ENCODE measurements at regions not wholly inside any gene's neighbourhood (a gene's known extent, or its start where the extent isn't known, plus 50 kb on each side); places are given as distances from the start of the nearest gene placed in this dataset.
"Not testable (repeated sequence)": the region's sequence is repeated elsewhere in the genome, so short reads cannot be mapped to it uniquely, and the experiment has no call there.

DNA sequence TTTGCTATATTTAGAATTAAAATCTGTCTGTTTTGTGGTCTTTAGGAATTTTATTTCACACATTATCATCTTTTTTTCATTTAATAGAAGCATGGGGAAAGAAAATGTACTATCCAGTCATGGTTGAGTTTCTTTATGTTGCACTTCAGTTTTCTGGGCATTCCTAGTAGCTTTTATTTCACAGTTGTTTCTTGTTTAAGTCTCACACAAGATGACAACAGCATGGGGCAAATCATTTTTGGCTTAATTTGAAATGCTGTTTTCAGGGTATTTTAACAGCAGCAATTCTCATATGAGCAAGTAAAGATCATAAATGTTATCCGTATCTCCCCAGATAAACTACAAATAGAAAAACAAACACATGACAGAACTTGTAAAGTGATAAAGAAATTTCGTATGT is 1600.2 kb downstream of the PCDH9 start:
- in situ Hi-C loops (cut with HindIII; ENCODE audit: low pct_unique_long_range_greater_than_20kb, low sequenced_read_pairs): no loop called here
- DNase-seq (ENCODE audit: low read depth, low spot score): no peak

DNA sequence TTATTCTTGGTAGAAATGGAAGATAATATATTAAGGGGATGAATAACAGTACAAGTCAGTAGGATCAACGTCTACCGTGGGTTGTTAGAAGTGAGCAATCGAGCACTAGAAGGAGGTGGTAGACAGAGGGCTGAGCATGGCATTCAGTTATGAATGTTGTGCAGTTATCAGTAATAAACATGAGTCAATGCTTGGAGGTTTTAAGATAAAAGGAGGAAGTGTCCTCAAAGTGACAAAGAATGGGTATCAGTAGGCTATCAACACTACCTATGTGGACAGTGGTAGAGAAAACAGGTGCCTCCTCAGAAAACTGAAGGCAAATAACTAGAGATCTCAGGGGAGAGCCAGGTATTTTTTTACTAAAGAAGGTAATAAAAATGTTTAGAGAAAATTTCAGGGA is 1607.0 kb downstream of the PCDH9 start:
- DNase-seq (ENCODE audit: low read depth, low spot score): no peak
- in situ Hi-C loops (cut with HindIII; ENCODE audit: low pct_unique_long_range_greater_than_20kb, low sequenced_read_pairs): no loop called here

DNA sequence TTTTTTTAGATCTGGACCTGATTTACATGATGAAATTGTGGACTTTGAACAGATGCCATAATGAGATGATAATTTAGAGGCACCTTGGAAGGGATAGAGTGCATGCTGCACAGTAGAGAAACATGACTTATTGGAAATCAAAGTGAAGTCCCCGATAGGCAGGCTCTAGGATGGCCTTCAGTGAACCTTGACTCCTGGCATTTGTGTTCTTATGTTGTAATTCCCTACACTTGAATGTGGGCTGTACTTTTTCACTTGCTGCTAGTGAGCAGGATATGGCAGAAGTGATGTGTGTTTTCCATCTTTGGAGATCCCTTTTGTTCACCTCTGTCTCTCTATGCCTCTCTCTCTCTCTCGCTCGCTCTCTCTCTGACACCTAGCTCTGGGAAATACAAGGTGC is 1614.6 kb downstream of the PCDH9 start:
- DNase-seq (ENCODE audit: low read depth, low spot score): no peak
- in situ Hi-C loops (cut with HindIII; ENCODE audit: low pct_unique_long_range_greater_than_20kb, low sequenced_read_pairs): no loop called here

DNA sequence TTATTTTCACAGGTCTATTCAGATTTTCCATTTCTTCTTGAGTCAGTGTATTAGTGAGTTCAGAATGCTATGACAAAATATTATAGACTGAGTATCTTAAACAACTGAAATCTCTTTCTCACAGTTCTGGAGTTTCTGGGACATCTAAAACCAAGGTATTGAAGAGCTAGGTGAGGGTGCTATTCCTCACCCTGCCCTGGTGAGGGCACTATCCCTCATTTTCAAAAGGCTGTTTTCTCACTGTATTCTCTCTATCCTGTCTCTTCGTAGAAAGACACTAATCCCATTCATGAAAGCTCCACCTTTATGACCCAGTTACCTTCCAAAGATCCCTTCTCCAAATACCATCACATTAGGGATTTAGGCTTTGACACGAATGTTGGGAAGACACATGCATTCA is 1617.1 kb downstream of the PCDH9 start:
- in situ Hi-C loops (cut with HindIII; ENCODE audit: low pct_unique_long_range_greater_than_20kb, low sequenced_read_pairs): no loop called here

DNA sequence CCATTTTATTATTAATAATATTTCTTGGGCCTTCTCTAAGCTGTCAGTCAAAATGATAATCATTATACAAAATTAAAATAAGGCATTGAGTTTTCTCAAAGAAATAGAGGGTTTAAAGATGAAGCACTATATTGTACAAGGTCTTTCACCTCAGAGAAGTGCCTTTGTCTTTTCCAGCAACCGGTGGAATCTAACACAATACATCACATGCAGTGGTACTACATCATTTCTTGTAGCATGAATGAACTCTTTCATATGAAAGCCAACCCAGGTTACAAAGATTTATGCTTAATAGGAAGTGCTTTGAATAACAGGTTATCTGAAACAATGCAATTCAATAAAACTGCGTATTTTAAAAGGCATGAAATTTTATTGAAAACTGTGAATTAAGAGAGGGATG is 1620.8 kb downstream of the PCDH9 start:
- DNase-seq (ENCODE audit: low read depth, low spot score): peak; percentile 31
- in situ Hi-C loops (cut with HindIII; ENCODE audit: low pct_unique_long_range_greater_than_20kb, low sequenced_read_pairs): no loop called here

More for the DNA sequence above, 1617.1 kb downstream of the PCDH9 start:
- DNase-seq (ENCODE audit: low read depth, low spot score): peak; percentile 34

DNA sequence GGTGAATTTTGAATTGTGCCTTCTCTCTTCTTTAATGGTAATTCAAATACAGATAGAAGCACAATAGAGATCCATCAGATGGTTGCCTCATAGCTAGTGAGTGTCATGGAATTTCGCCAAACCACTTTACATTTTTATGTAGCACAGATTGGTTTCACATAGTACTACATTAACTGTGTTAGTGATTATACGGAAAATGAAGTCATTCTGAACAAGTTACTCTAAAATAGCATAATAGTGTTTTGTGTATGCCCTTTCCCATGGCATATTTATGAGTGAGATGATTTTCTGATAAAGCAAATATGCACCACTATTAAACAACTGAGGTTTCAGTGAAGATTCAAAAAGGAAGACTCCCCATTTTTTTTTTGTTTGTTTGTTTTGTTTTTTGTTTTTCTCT is 1623.5 kb downstream of the PCDH9 start:
- no peak for DNase-seq (ENCODE audit: low read depth, low spot score)
- in situ Hi-C loops (cut with HindIII; ENCODE audit: low pct_unique_long_range_greater_than_20kb, low sequenced_read_pairs): no loop called here

DNA sequence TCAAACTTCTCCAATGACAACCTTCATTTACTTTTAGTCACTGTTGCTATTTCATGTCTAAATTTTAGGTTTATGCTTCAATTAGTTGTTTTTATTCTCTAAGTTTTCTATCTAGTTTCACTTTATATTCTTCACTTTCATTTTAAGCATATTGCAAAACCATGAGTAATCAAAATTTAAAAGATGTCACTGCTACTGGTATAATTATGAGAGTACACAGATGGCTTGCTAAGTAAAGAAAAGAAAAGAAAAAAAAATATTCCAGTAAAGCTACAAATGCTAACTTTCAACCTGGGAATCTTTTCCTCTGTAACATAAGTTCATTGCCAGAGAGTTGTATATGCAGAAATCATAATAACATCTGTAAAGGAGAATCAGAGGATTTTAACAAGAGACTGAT is 1624.7 kb downstream of the PCDH9 start:
- in situ Hi-C loops (cut with HindIII; ENCODE audit: low pct_unique_long_range_greater_than_20kb, low sequenced_read_pairs): no loop called here
- no peak for DNase-seq (ENCODE audit: low read depth, low spot score)

DNA sequence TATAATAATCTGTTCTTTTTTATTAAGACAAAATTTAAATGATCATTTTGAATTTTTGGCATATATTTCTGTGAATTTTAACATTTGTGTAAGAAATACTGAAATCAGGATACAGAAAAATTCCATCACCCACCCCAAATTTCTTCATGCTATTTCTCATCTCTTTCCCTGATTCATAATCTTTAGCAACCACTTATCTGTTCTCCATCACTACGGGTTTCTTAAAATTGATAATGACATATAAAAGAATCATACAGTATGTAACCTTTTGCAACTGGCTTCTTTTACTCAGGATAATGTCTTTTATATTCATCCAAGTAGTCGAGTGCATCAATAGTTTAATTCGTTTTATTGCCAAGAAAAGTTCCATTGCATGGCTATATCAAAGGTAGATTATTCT is 1627.0 kb downstream of the PCDH9 start:
- no peak for DNase-seq (ENCODE audit: low read depth, low spot score)
- in situ Hi-C loops (cut with HindIII; ENCODE audit: low pct_unique_long_range_greater_than_20kb, low sequenced_read_pairs): no loop called here

DNA sequence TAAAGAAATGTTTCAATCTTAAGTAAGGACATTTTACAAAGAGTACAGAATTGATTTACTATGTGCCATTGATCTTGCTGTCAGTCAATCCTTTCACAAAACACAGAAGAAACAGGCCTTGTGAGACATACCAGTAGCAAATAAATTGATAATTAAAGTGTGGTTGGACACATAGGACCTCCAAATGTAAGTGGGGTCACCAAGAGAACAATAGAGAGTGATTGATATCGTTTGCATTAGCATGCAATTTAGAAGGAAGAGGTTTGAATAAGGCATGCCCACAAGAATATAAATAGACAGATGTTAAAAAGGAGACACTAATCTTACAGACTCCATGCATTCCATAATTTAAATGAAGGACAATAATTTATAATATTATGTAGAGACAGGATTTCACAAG is 1628.3 kb downstream of the PCDH9 start:
- DNase-seq (ENCODE audit: low read depth, low spot score): no peak
- in situ Hi-C loops (cut with HindIII; ENCODE audit: low pct_unique_long_range_greater_than_20kb, low sequenced_read_pairs): no loop called here

DNA sequence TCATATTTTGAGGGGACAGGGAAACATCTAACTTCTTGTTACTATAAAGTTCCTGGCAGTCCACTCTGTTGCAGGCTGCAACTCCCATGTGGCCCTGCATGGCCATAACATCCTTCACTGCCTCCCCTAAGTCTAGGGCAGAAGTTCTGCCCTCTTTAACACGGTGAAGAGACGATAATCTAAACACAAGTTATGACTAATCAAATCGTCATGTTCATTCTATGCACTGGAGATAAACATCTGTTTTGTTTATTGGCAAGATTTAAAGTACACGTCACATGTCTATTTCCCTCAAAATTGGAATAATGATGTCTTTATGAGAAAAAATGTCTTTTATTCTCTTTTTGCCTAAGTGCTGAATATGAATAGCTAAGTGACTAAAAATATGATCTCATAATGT is 1629.4 kb downstream of the PCDH9 start:
- in situ Hi-C loops (cut with HindIII; ENCODE audit: low pct_unique_long_range_greater_than_20kb, low sequenced_read_pairs): no loop called here
- peak; percentile 35 for DNase-seq (ENCODE audit: low read depth, low spot score)

DNA sequence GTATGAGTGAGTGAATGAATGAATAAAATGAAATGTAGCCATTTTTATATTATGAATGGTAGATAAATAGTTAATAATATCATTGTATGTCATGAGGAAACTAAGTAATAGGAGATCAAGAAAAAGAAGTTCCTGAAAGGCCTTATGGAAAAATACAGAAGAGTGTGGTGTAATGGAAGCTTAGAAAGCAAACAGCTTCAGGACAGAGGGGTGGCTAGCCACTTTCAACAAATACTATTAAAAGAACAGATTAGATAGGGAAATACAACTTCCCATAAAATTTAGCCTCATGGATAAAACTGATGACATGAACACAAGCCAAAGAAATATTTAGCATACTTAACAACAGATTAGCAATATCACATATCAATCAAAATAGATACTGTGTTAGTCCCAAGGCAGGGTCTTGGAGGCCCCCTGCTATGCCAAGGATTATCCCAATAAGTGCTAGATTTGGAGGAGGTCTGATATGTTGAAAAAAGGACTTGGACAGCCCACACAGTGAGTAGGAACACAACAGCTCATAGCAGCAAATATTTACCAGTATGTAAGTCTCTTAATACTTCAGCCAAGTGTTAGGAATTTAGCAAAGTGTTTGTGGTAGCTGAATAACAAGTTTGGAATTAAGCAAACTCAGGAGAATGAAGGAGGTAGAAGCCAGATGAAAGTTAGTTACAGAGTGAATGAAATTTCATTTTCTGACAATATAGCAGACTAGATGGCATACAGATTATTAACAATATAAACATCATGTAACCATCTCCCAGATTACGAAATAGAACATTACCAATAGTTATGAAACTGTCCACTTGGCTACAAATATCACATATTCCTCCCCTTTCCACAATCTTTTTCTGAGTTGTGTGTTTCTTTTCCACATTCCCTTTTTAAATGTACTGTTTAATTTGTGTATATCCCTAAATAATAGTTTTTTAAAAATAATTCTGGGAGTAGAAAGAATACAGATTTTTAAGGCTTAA is 1632.0 kb downstream of the PCDH9 start:
- DNase-seq (ENCODE audit: low read depth, low spot score): no peak
- in situ Hi-C loops (cut with HindIII; ENCODE audit: low pct_unique_long_range_greater_than_20kb, low sequenced_read_pairs): no loop called here

DNA sequence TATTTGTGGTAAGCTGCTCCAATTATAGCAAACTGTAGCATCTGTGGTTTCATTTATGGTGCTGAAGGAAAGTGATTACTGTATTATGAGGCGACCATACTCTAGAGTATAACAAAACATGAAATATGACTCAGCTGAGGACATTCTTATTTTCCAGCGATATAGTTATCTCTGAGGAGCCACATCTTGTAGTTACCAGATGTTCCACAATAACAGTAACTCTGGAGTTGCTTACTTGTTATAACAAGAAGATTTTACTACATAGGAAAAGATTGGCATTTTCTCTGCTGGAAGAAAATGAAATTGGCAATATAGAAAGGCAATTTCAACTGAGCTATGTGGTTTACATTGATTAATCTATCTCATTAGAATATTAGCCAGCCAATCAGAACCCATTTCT is 1634.2 kb downstream of the PCDH9 start:
- in situ Hi-C loops (cut with HindIII; ENCODE audit: low pct_unique_long_range_greater_than_20kb, low sequenced_read_pairs): no loop called here
- DNase-seq (ENCODE audit: low read depth, low spot score): no peak

DNA sequence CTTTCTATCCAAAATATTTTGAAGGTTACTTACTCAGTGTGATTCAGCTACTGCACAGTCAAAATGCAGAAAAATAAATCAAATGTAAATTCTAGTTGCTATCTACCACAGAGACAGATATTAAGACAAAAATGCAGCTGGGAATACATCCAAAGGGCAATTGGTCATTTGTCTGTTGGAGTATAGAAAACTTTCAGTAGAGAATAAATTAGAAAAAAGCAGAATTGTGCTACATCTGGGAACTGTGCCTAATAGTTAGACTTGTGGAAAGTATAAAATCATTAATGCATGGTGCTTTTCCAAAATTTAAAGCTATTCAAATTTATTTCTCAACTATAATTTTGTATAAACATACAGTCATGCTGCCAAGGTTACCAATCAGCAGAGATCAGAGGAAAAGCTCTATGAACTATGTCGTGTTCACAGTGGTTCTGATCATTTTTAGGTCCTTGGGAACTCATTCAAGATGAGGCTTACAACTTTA is 1635.8 kb downstream of the PCDH9 start:
- no peak for DNase-seq (ENCODE audit: low read depth, low spot score)
- in situ Hi-C loops (cut with HindIII; ENCODE audit: low pct_unique_long_range_greater_than_20kb, low sequenced_read_pairs): no loop called here

DNA sequence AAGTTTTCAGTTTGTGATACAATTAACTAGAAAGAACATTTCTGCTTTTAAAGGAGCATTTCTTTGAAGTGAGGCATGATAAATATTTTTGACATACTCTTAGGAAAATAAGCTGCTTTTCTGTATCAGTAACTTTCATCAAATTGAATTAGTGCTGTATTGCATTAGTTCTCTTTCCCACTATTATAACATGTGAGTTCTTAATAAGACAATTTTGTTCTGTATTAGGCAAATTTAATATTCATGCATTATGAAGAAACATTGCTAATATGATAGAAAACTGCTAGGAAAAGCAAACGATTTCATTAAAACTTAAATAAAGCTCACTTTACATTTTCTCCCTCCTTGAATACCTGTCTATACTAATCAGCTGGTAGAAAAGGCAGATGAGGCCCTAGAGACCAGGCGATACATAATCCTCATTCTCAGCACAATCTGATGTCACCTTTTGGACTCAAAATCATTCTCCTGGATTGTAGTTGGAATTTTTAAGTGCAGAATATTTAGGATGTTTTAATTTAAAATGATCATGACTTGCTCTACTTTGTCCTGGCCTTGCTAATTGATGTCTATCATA is 1636.8 kb downstream of the PCDH9 start:
- in situ Hi-C loops (cut with HindIII; ENCODE audit: low pct_unique_long_range_greater_than_20kb, low sequenced_read_pairs): no loop called here

DNA sequence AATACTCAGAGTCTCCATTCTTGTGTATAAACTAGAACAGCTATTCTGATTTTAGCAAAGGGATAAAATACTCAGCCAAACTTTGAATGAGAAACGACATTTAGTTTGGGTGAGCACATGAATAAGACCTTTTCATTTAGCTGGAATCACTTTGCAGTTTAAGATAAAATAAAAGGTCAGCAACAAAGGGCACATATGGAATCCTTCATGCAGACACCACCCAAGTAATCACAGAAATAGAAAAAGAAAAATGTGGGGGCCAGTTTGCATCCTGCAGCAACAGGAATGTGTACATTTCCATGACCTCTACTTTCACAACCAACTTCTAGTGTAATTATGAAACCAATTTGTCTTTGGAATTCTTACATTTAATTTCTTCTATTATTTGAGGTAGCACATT is 1637.4 kb downstream of the PCDH9 start:
- peak; percentile 13 for DNase-seq (ENCODE audit: low read depth, low spot score)
- in situ Hi-C loops (cut with HindIII; ENCODE audit: low pct_unique_long_range_greater_than_20kb, low sequenced_read_pairs): no loop called here

More for the DNA sequence above, 1636.8 kb downstream of the PCDH9 start:
- no peak for DNase-seq (ENCODE audit: low read depth, low spot score)

DNA sequence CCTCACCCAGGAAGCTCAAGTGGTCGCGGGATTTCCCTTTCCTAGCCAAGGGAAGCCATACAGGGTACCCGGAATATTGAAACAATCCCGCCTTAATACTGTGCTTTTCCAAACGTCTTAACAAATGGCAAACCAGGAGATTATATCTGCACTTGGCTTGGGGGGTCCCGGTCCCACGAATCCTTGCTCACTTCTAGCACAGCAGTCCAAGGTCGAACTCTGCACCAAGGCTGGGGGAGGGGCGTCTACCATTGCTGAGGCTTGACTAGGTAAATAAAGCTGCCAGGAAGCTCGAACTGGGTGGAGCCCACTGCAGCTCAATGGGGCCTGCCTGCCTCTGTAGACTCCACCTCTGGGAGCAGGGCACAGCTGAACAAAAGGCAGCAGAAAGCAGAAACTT is 1644.8 kb downstream of the PCDH9 start:
- in situ Hi-C loops (cut with HindIII; ENCODE audit: low pct_unique_long_range_greater_than_20kb, low sequenced_read_pairs): no loop called here
- no peak for DNase-seq (ENCODE audit: low read depth, low spot score)

DNA sequence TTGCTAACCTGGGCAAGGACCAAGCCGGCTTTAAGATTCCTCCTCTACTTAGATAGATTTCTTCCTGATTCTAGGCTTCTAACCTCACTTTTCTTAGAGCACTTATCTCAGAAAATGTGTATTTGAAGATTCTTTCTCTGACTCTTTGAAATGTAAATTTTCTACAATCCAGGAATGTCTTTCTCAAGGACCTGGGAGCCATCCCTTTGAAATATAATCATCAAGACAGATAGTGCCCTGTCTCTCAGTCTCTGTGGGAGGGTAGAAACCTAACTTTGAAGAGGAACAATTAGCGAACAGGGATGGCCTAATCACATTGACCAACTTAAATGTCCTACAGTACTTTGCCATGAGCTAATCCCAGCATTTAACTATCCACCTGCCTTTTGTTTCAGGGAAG is 1646.0 kb downstream of the PCDH9 start:
- in situ Hi-C loops (cut with HindIII; ENCODE audit: low pct_unique_long_range_greater_than_20kb, low sequenced_read_pairs): no loop called here
- DNase-seq (ENCODE audit: low read depth, low spot score): no peak

DNA sequence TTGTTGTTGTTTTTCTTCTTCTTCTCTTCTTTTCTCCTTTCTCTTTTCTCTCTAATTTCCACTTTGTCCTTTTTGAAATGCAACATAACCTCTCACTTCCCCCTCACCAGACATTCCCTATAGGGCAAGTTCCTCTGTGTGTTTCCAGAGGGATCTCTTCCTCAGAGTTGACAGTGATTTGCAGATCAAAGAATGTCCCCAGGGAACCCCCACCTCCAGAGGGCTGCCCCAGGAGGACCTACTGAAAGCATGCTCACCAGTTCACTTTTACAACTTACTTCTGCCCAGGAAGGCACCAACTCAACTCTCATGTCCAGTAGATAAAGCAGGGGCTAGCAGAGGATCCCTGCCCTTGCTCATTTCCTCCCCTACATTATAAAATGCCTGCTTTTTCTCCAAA is 1648.0 kb downstream of the PCDH9 start:
- DNase-seq (ENCODE audit: low read depth, low spot score): no peak
- in situ Hi-C loops (cut with HindIII; ENCODE audit: low pct_unique_long_range_greater_than_20kb, low sequenced_read_pairs): no loop called here

DNA sequence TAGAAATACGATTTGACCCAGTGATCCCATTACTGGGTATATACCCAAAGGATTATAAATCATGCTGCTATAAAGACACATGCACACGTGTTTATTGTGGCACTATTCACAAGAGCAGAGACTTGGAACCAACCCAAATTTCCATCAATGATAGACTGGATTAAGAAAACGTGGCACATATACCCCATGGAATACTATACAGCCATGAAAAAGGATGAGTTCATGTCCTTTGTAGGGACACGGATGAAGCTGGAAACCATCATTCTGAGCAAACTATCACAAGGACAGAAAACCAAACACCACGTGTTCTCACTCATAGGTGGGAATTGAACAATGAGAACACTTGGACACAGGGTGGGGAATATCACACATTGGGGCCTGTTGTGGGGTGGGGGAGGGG is 1665.6 kb downstream of the PCDH9 start:
- in situ Hi-C loops (cut with HindIII; ENCODE audit: low pct_unique_long_range_greater_than_20kb, low sequenced_read_pairs); DNase-seq (ENCODE audit: low read depth, low spot score): not testable (repeated sequence)

All from SK-MEL-5 (cell line).